ENCODE measurements at regions not wholly inside any gene's neighbourhood (a gene's known extent, or its start where the extent isn't known, plus 50 kb on each side); places are given as distances from the start of the nearest gene placed in this dataset.

DNA sequence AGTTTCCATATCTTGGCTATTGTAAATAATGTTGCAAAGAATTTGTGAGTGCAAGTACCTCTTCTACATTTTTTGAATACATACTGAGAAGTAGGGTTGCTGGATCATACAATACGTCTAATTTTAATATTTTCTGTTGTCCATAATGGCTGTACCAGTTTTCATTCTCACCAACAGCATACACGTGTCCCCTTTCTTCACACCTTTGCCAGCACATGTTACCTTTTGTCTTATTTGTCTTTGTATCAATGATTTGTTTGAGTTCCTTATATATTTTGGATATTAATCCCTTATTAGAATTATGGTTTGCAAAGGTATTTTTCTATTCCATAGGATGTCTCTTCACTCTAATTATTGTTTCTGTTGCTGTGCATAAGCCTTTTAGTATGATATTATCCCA, 904.3 kb downstream of the METTL15 start:
- Histone ChIP-seq H3K79me2 (ENCODE audit: insufficient read depth, low read length) (no peaks in the 10 kb centered on the region), H2AFZ (ENCODE audit: low read length) (no peak overlapping the region), H3K9ac (ENCODE audit: low read depth, low read length, poor library complexity, severe bottlenecking) (no peak overlapping the region), H3K9me2 (replicated peaks; ENCODE audit: low read depth, low read length) (no peaks in the 10 kb centered on the region), H3K36me3 (ENCODE audit: insufficient read depth, low read length) (no peaks in the 10 kb centered on the region), H4K20me1 (ENCODE audit: insufficient read depth, low read length, poor library complexity, severe bottlenecking) (no peaks in the 10 kb centered on the region), H3K27me3 (ENCODE audit: insufficient read depth, low read length, poor library complexity, severe bottlenecking) (no peaks in the 10 kb centered on the region), H3K4me2 (ENCODE audit: low read depth, low read length, poor library complexity, severe bottlenecking) (no peak overlapping the region), H3F3A (ENCODE audit: low read depth) (no peaks in the 10 kb centered on the region), H3K4me1 (ENCODE audit: insufficient read depth, low read length, poor library complexity, severe bottlenecking) (no peaks in the 10 kb centered on the region), H3K9me3 (ENCODE audit: insufficient read depth, low read depth, low read length) (no peaks in the 10 kb centered on the region), H3K4me3 (ENCODE audit: low read length, poor library complexity, severe bottlenecking) (no peak overlapping the region)
- TF ChIP-seq EZH2phosphoT487 (IDR thresholded peaks at IDR 0.05; ENCODE audit: borderline replicate concordance) = no peak
- TF ChIP-seq, protein P1, sequence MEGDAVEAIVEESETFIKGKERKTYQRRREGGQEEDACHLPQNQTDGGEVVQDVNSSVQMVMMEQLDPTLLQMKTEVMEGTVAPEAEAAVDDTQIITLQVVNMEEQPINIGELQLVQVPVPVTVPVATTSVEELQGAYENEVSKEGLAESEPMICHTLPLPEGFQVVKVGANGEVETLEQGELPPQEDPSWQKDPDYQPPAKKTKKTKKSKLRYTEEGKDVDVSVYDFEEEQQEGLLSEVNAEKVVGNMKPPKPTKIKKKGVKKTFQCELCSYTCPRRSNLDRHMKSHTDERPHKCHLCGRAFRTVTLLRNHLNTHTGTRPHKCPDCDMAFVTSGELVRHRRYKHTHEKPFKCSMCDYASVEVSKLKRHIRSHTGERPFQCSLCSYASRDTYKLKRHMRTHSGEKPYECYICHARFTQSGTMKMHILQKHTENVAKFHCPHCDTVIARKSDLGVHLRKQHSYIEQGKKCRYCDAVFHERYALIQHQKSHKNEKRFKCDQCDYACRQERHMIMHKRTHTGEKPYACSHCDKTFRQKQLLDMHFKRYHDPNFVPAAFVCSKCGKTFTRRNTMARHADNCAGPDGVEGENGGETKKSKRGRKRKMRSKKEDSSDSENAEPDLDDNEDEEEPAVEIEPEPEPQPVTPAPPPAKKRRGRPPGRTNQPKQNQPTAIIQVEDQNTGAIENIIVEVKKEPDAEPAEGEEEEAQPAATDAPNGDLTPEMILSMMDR (conservative IDR thresholded peaks at IDR 0.05; ENCODE audit: low read length) = no peak

DNA sequence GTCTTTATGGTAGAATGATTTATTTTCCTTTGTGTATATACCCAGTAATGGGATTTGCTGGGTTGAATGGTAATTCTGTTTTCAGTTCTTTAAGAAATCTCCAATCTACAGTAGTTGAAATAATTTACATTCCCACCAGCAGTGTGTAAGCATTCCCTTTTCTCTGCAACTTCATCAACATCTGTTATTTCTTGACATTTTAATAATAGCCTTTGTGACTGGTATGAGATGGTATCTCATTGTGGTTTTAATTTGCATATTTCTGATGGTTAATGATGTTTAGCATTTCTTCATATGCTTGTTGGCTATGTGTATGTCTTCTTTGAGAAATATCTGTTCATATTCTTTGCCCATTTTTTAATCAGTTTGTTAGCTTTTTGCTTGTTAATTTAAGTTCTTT, 901.2 kb downstream of the METTL15 start:
- no peak overlapping the region for H3K9ac ChIP-seq (ENCODE audit: low read depth, low read length, poor library complexity, severe bottlenecking)
- H3K27me3 ChIP-seq (ENCODE audit: insufficient read depth, low read length, poor library complexity, severe bottlenecking) = no peaks in the 10 kb centered on the region

DNA sequence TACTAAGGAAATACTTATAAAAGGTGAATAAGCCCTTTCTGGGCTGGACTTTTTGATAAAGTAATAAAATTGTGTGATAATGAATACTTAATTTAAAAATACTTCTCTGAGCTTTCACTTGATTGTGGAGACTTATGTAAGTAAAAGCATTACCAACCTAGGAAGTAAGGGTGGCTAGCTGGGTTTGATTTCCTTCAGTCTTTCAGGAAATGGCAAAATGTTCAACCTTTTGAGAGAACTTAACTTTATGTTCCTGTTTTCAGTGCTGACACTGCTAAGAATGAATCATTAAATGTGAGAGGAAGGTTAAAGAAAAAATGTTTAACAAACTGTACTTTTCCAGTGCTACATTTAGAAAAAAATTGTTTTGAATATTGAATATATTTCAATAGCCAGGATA, 900.3 kb downstream of the METTL15 start:
- Histone ChIP-seq H3F3A (ENCODE audit: low read depth) (no peaks in the 10 kb centered on the region), H2AFZ (ENCODE audit: low read length) (no peak overlapping the region), H3K36me3 (ENCODE audit: insufficient read depth, low read length) (no peaks in the 10 kb centered on the region), H3K9ac (ENCODE audit: low read depth, low read length, poor library complexity, severe bottlenecking) (no peak overlapping the region), H3K9me2 (replicated peaks; ENCODE audit: low read depth, low read length) (no peaks in the 10 kb centered on the region), H3K27me3 (ENCODE audit: insufficient read depth, low read length, poor library complexity, severe bottlenecking) (no peaks in the 10 kb centered on the region), H3K4me1 (ENCODE audit: insufficient read depth, low read length, poor library complexity, severe bottlenecking) (no peaks in the 10 kb centered on the region), H3K9me3 (ENCODE audit: insufficient read depth, low read depth, low read length) (no peaks in the 10 kb centered on the region), H3K79me2 (ENCODE audit: insufficient read depth, low read length) (no peaks in the 10 kb centered on the region), H4K20me1 (ENCODE audit: insufficient read depth, low read length, poor library complexity, severe bottlenecking) (no peaks in the 10 kb centered on the region), H3K4me2 (ENCODE audit: low read depth, low read length, poor library complexity, severe bottlenecking) (no peak overlapping the region), H3K4me3 (ENCODE audit: low read length, poor library complexity, severe bottlenecking) (no peak overlapping the region)
- TF ChIP-seq, protein P1 (conservative IDR thresholded peaks at IDR 0.05; ENCODE audit: low read length) = no peak
- no peak for TF ChIP-seq EZH2phosphoT487 (IDR thresholded peaks at IDR 0.05; ENCODE audit: borderline replicate concordance)

More for the DNA sequence above, 901.2 kb downstream of the METTL15 start:
- Histone ChIP-seq H3K36me3 (ENCODE audit: insufficient read depth, low read length) (no peaks in the 10 kb centered on the region), H2AFZ (ENCODE audit: low read length) (no peak overlapping the region), H3K4me1 (ENCODE audit: insufficient read depth, low read length, poor library complexity, severe bottlenecking) (no peaks in the 10 kb centered on the region), H3K79me2 (ENCODE audit: insufficient read depth, low read length) (no peaks in the 10 kb centered on the region), H3K9me2 (replicated peaks; ENCODE audit: low read depth, low read length) (no peaks in the 10 kb centered on the region), H3K4me3 (ENCODE audit: low read length, poor library complexity, severe bottlenecking) (no peak overlapping the region), H4K20me1 (ENCODE audit: insufficient read depth, low read length, poor library complexity, severe bottlenecking) (no peaks in the 10 kb centered on the region), H3K4me2 (ENCODE audit: low read depth, low read length, poor library complexity, severe bottlenecking) (no peak overlapping the region), H3F3A (ENCODE audit: low read depth) (no peaks in the 10 kb centered on the region), H3K9me3 (ENCODE audit: insufficient read depth, low read depth, low read length) (no peaks in the 10 kb centered on the region)
- TF ChIP-seq EZH2phosphoT487 (IDR thresholded peaks at IDR 0.05; ENCODE audit: borderline replicate concordance) = no peak
- TF ChIP-seq, protein P1 (conservative IDR thresholded peaks at IDR 0.05; ENCODE audit: low read length) = no peak

All from Loucy (cell line).